Rectal smooth muscle tissue (tissue), 1 donor: ENCODE measurements at regions not wholly inside any gene's neighbourhood (a gene's known extent, or its start where the extent isn't known, plus 50 kb on each side); places are given as distances from the start of the nearest gene placed in this dataset.

Experiments
- H3K27ac ChIP-seq: one replicate; pipeline ENCODE4 v1.7.0; 2013; ENCODE audit warnings: low read depth, low read length, inconsistent platforms
- H3K27me3 ChIP-seq: one replicate; pipeline ENCODE4 v1.7.0; 2013; ENCODE audit warnings: low read length; ENCODE audit not compliant: control insufficient read depth, insufficient read depth
- H3K36me3 ChIP-seq: one replicate; pipeline ENCODE4 v1.7.0; 2013; ENCODE audit warnings: low read length; ENCODE audit not compliant: control insufficient read depth, insufficient read depth
- H3K4me1 ChIP-seq: one replicate; pipeline ENCODE4 v1.7.0; 2013; ENCODE audit warnings: low read length; ENCODE audit not compliant: control insufficient read depth, insufficient read depth
- H3K4me3 ChIP-seq: one replicate; pipeline ENCODE4 v1.7.0; 2013; ENCODE audit warnings: low read length
- H3K9ac ChIP-seq: one replicate; pipeline ENCODE4 v1.7.0; 2013; ENCODE audit warnings: low read length

GRCh38 chr1:227374846-227375245 is 56.6 kb upstream of the CDC42BPA start:
- H3K9ac ChIP-seq: no peak overlapping the region
- no peaks in the 10 kb centered on the region for H3K27me3 ChIP-seq
- H3K27ac ChIP-seq: no peak overlapping the region
- H3K4me3 ChIP-seq: no peak overlapping the region
- no peaks in the 10 kb centered on the region for H3K4me1 ChIP-seq
- H3K36me3 ChIP-seq: no peaks in the 10 kb centered on the region

GRCh38 chr1:227372726-227373130 is 54.4 kb upstream of the CDC42BPA start:
- no peak overlapping the region for H3K4me3 ChIP-seq
- H3K4me1 ChIP-seq: no peaks in the 10 kb centered on the region
- no peaks in the 10 kb centered on the region for H3K36me3 ChIP-seq
- H3K9ac ChIP-seq: no peak overlapping the region
- H3K27ac ChIP-seq: no peak overlapping the region
- no peaks in the 10 kb centered on the region for H3K27me3 ChIP-seq

- Histone ChIP-seq H3K27me3 (no peaks in the 10 kb centered on the region), H3K4me3 (no peak overlapping the region), H3K36me3 (no peaks in the 10 kb centered on the region), H3K9ac (no peak overlapping the region), H3K27ac (no peak overlapping the region), H3K4me1 (no peaks in the 10 kb centered on the region)
Observed at GRCh38 chr1:227370533-227371254, 52.4 kb upstream of the CDC42BPA start.

DNA sequence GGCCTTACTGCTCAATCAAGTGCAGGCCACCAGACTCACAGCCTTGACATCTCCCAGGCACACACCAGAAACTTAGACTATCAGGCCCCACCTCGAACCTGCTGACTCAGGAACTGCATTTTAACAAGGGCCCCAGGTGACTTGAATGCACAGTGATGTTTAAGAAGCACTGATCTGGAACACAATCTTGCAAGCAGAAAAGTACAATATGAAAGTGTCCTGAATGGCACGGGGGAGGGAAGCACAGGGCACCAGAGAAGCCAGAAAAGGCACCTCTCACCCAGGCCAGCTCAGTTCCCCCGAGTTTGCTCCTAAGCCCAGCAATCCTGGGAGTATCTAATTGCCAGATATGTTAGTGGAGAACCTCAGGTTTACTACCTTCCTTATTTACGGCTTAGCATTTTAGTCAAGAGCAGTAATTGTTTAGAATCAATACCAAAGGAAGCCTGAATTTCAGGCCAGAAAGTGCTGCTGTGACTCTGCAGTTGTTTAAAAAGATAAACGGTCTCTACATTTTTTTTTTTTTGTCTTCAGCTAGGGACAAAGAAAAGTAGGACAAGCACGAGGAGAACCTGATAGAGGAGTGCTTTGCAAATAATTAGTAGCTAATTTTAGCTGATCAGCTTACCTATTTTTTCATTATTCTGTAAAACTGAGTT is 50.9 kb upstream of the CDC42BPA start:
- Histone ChIP-seq H3K27me3 (no peaks in the 10 kb centered on the region), H3K4me3 (no peak overlapping the region), H3K4me1 (no peaks in the 10 kb centered on the region), H3K27ac (no peak overlapping the region), H3K9ac (no peak overlapping the region), H3K36me3 (no peaks in the 10 kb centered on the region)
